ENCODE measurements at regions not wholly inside any gene's neighbourhood (a gene's known extent, or its start where the extent isn't known, plus 50 kb on each side); places are given as distances from the start of the nearest gene placed in this dataset.

DNA sequence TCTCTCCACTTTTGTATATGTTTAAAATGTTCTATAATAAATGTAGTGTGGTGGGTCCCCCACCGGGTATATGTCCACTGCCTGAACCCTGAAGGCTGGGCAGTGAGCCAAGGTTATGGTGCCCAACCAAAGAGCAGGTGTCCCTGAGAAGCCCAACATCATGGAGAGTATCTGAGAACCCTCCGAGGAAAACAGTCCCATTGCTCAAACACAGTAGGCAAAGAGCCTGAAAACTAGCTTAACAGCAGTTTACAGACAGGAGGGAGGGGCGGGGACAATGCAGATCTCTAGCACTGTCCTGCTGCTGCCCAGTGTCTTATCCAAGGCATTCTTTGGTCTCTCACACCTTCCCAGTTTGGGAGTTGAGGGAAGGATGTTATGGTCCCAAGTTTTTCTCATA is 91.0 kb downstream of the TMPRSS5 start:
- no peaks in the 10 kb centered on the region for H3K4me1 ChIP-seq (ENCODE audit: control insufficient read depth, insufficient read depth, low read length, poor library complexity, severe bottlenecking)
- H3K36me3 ChIP-seq (ENCODE audit: control insufficient read depth, insufficient read depth, low read length) = no peaks in the 10 kb centered on the region
- H3K27me3 ChIP-seq (replicated peaks; ENCODE audit: control insufficient read depth, insufficient read depth, low read length, poor library complexity, severe bottlenecking) = no peaks in the 10 kb centered on the region
- H3K9me3 ChIP-seq (ENCODE audit: control insufficient read depth, low read length) = no peaks in the 10 kb centered on the region
- no peak overlapping the region for H3K4me3 ChIP-seq (ENCODE audit: insufficient read depth, low read depth, low read length, poor library complexity, severe bottlenecking)
- no peak for DNase-seq
- no peak overlapping the region for H3K27ac ChIP-seq (ENCODE audit: insufficient read depth, low read length, poor library complexity, severe bottlenecking)

GRCh38 chr11:113614097-113614496 is 92.0 kb downstream of the TMPRSS5 start:
- no peak for DNase-seq
- H3K36me3 ChIP-seq (ENCODE audit: control insufficient read depth, insufficient read depth, low read length) = no peaks in the 10 kb centered on the region
- H3K27ac ChIP-seq (ENCODE audit: insufficient read depth, low read length, poor library complexity, severe bottlenecking) = no peak overlapping the region
- H3K4me1 ChIP-seq (ENCODE audit: control insufficient read depth, insufficient read depth, low read length, poor library complexity, severe bottlenecking) = no peaks in the 10 kb centered on the region
- no peak overlapping the region for H3K4me3 ChIP-seq (ENCODE audit: insufficient read depth, low read depth, low read length, poor library complexity, severe bottlenecking)
- H3K9me3 ChIP-seq (ENCODE audit: control insufficient read depth, low read length) = no peaks in the 10 kb centered on the region
- H3K27me3 ChIP-seq (replicated peaks; ENCODE audit: control insufficient read depth, insufficient read depth, low read length, poor library complexity, severe bottlenecking) = no peaks in the 10 kb centered on the region

GRCh38 chr11:113613619-113614018 is 92.5 kb downstream of the TMPRSS5 start:
- Histone ChIP-seq H3K27ac (ENCODE audit: insufficient read depth, low read length, poor library complexity, severe bottlenecking) (no peak overlapping the region), H3K27me3 (replicated peaks; ENCODE audit: control insufficient read depth, insufficient read depth, low read length, poor library complexity, severe bottlenecking) (no peaks in the 10 kb centered on the region), H3K36me3 (ENCODE audit: control insufficient read depth, insufficient read depth, low read length) (no peaks in the 10 kb centered on the region), H3K4me3 (ENCODE audit: insufficient read depth, low read depth, low read length, poor library complexity, severe bottlenecking) (no peak overlapping the region), H3K9me3 (ENCODE audit: control insufficient read depth, low read length) (no peaks in the 10 kb centered on the region), H3K4me1 (ENCODE audit: control insufficient read depth, insufficient read depth, low read length, poor library complexity, severe bottlenecking) (no peaks in the 10 kb centered on the region)
- no peak for DNase-seq

DNA sequence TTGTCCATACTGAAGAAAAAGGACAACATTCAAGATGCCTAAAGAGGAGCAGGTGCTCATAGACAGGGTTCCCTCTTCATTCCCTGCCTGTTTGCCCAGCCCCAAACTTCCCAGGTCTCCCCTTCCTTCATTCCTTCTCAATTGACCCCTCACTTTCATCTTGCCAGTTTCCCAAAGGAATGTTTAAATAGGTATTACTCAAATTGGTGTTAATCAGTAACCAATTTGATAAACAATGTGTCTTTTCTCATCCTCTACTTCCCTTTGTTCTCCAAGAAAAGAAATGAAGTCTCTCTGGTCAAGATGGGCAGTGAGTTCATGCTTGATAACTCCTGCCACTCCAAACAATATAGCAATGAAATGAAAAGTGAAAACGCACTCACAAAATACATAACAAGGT is 101.9 kb downstream of the TMPRSS5 start:
- Histone ChIP-seq H3K4me3 (ENCODE audit: insufficient read depth, low read depth, low read length, poor library complexity, severe bottlenecking) (no peak overlapping the region), H3K27me3 (replicated peaks; ENCODE audit: control insufficient read depth, insufficient read depth, low read length, poor library complexity, severe bottlenecking) (no peaks in the 10 kb centered on the region), H3K27ac (ENCODE audit: insufficient read depth, low read length, poor library complexity, severe bottlenecking) (no peak overlapping the region), H3K36me3 (ENCODE audit: control insufficient read depth, insufficient read depth, low read length) (no peaks in the 10 kb centered on the region), H3K9me3 (ENCODE audit: control insufficient read depth, low read length) (no peaks in the 10 kb centered on the region), H3K4me1 (ENCODE audit: control insufficient read depth, insufficient read depth, low read length, poor library complexity, severe bottlenecking) (no peaks in the 10 kb centered on the region)
- DNase-seq = no peak

- Histone ChIP-seq H3K27me3 (replicated peaks; ENCODE audit: control insufficient read depth, insufficient read depth, low read length, poor library complexity, severe bottlenecking) (no peaks in the 10 kb centered on the region), H3K4me3 (ENCODE audit: insufficient read depth, low read depth, low read length, poor library complexity, severe bottlenecking) (no peak overlapping the region), H3K36me3 (ENCODE audit: control insufficient read depth, insufficient read depth, low read length) (no peaks in the 10 kb centered on the region), H3K9me3 (ENCODE audit: control insufficient read depth, low read length) (no peaks in the 10 kb centered on the region), H3K4me1 (ENCODE audit: control insufficient read depth, insufficient read depth, low read length, poor library complexity, severe bottlenecking) (no peaks in the 10 kb centered on the region), H3K27ac (ENCODE audit: insufficient read depth, low read length, poor library complexity, severe bottlenecking) (no peak overlapping the region)
- no peak for DNase-seq
These were observed 102.6 kb downstream of the TMPRSS5 start for GRCh38 chr11:113603277-113604059.

GRCh38 chr11:113602483-113602882 is 103.6 kb downstream of the TMPRSS5 start:
- Histone ChIP-seq H3K27ac (ENCODE audit: insufficient read depth, low read length, poor library complexity, severe bottlenecking) (no peak overlapping the region), H3K36me3 (ENCODE audit: control insufficient read depth, insufficient read depth, low read length) (no peaks in the 10 kb centered on the region), H3K9me3 (ENCODE audit: control insufficient read depth, low read length) (no peaks in the 10 kb centered on the region), H3K4me3 (ENCODE audit: insufficient read depth, low read depth, low read length, poor library complexity, severe bottlenecking) (no peak overlapping the region), H3K4me1 (ENCODE audit: control insufficient read depth, insufficient read depth, low read length, poor library complexity, severe bottlenecking) (no peaks in the 10 kb centered on the region), H3K27me3 (replicated peaks; ENCODE audit: control insufficient read depth, insufficient read depth, low read length, poor library complexity, severe bottlenecking) (no peaks in the 10 kb centered on the region)
- no peak for DNase-seq

DNA sequence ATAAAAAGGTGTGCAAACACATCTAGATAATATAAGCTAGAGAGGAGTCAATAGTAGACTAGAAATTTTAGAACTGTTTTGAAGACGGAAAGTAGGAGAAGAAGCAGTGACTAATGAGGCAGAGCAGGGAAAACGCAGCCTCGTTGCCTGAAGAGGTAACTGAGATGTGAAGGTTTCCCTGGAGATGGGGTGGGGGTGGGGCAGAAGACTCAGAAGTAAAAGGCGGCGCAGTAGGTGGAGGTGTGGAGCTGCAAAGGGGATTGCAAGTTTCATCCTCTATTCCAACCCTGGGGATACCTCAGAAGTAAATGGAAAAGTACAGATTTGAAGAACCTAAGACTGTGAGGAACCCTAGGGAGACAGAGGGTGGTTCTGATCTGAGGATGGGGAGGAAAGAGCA is 109.5 kb downstream of the TMPRSS5 start:
- DNase-seq = no peak
- H3K36me3 ChIP-seq (ENCODE audit: control insufficient read depth, insufficient read depth, low read length) = no peaks in the 10 kb centered on the region
- no peaks in the 10 kb centered on the region for H3K9me3 ChIP-seq (ENCODE audit: control insufficient read depth, low read length)
- no peaks in the 10 kb centered on the region for H3K27me3 ChIP-seq (replicated peaks; ENCODE audit: control insufficient read depth, insufficient read depth, low read length, poor library complexity, severe bottlenecking)
- H3K4me1 ChIP-seq (ENCODE audit: control insufficient read depth, insufficient read depth, low read length, poor library complexity, severe bottlenecking) = no peaks in the 10 kb centered on the region
- no peak overlapping the region for H3K4me3 ChIP-seq (ENCODE audit: insufficient read depth, low read depth, low read length, poor library complexity, severe bottlenecking)
- H3K27ac ChIP-seq (ENCODE audit: insufficient read depth, low read length, poor library complexity, severe bottlenecking) = no peak overlapping the region

DNA sequence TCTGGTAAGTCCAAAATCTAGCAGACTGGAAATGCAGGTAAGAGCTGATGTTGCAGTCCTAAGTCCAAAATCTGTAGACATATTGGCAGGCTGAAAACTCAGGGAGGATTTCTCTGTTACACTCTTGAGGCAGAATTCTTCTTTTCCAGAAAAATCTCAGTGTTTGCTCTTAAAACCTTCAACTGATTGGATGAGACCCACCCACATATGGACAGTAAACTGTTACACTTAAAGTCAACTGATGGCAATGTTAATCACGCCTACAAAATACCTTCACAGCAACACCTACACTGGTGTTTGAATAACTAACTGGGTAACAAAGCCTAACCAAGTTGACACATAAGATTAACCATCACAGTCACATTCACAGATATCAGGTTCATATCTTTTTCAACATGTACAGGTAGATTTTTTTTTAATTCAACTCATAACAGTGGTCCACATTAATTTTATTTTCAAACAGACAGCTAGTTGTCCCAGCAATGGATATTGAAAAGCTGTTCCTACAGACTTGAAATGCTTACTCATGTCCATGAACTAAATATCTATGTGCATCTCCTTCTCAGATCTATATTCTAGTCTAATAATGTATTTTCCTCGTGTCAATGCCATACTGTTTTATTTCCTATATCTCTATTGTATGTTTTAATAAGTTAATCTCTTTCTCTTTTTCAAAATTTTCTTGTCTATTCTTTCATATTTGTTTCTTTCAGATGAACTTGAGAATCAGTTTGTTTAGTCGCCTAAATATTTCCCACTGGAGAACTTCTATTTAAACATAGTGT is 110.1 kb downstream of the TMPRSS5 start:
- Histone ChIP-seq H3K27me3 (replicated peaks; ENCODE audit: control insufficient read depth, insufficient read depth, low read length, poor library complexity, severe bottlenecking) (no peaks in the 10 kb centered on the region), H3K4me3 (ENCODE audit: insufficient read depth, low read depth, low read length, poor library complexity, severe bottlenecking) (no peak overlapping the region), H3K4me1 (ENCODE audit: control insufficient read depth, insufficient read depth, low read length, poor library complexity, severe bottlenecking) (no peaks in the 10 kb centered on the region), H3K36me3 (ENCODE audit: control insufficient read depth, insufficient read depth, low read length) (no peaks in the 10 kb centered on the region), H3K27ac (ENCODE audit: insufficient read depth, low read length, poor library complexity, severe bottlenecking) (no peak overlapping the region), H3K9me3 (ENCODE audit: control insufficient read depth, low read length) (no peaks in the 10 kb centered on the region)
- DNase-seq = no peak

GRCh38 chr11:113593698-113594308 is 112.3 kb downstream of the TMPRSS5 start:
- DNase-seq = no peak

DNA sequence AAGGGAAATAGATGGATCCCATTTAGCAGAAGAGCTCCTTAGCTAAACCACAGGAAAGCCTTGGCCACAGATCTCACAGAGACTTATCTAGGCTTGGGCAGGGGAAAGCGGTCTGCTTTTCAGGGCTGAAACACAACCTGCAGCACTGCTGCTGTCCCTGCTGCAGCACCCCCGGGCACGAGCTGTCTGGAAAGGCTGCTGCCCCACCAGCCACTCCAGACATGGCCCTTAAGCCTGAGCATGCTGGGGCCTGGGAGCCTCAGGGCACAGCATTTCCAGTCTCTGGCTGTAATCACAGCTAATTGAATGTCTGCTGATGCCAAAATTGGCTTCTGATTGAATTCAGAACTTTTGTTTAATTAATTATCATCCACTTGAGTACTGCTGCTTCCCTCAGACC is 115.0 kb downstream of the TMPRSS5 start:
- no peak overlapping the region for H3K4me3 ChIP-seq (ENCODE audit: insufficient read depth, low read depth, low read length, poor library complexity, severe bottlenecking)
- no peaks in the 10 kb centered on the region for H3K36me3 ChIP-seq (ENCODE audit: control insufficient read depth, insufficient read depth, low read length)
- DNase-seq = no peak
- no peaks in the 10 kb centered on the region for H3K9me3 ChIP-seq (ENCODE audit: control insufficient read depth, low read length)
- no peaks in the 10 kb centered on the region for H3K4me1 ChIP-seq (ENCODE audit: control insufficient read depth, insufficient read depth, low read length, poor library complexity, severe bottlenecking)
- no peak overlapping the region for H3K27ac ChIP-seq (ENCODE audit: insufficient read depth, low read length, poor library complexity, severe bottlenecking)
- H3K27me3 ChIP-seq (replicated peaks; ENCODE audit: control insufficient read depth, insufficient read depth, low read length, poor library complexity, severe bottlenecking) = no peaks in the 10 kb centered on the region

More at GRCh38 chr11:113593698-113594308, 112.3 kb downstream of the TMPRSS5 start:
- Histone ChIP-seq H3K27ac (ENCODE audit: insufficient read depth, low read length, poor library complexity, severe bottlenecking) (no peak overlapping the region), H3K4me3 (ENCODE audit: insufficient read depth, low read depth, low read length, poor library complexity, severe bottlenecking) (no peak overlapping the region), H3K27me3 (replicated peaks; ENCODE audit: control insufficient read depth, insufficient read depth, low read length, poor library complexity, severe bottlenecking) (no peaks in the 10 kb centered on the region), H3K36me3 (ENCODE audit: control insufficient read depth, insufficient read depth, low read length) (no peaks in the 10 kb centered on the region), H3K4me1 (ENCODE audit: control insufficient read depth, insufficient read depth, low read length, poor library complexity, severe bottlenecking) (no peaks in the 10 kb centered on the region), H3K9me3 (ENCODE audit: control insufficient read depth, low read length) (no peaks in the 10 kb centered on the region)

Measured in effector memory CD4-positive, alpha-beta T cell (primary cell).